HG03095 (cell line): ENCODE measurements at regions not wholly inside any gene's neighbourhood (a gene's known extent, or its start where the extent isn't known, plus 50 kb on each side); places are given as distances from the start of the nearest gene placed in this dataset.

Experiments
- ATAC-seq: cut with Tn5 transposase; IDR thresholded peaks from one replicate; pipeline ENCODE4 v1.9.1; 2021; ENCODE audit warnings: moderate library complexity; ENCODE audit not compliant: unreplicated experiment

DNA sequence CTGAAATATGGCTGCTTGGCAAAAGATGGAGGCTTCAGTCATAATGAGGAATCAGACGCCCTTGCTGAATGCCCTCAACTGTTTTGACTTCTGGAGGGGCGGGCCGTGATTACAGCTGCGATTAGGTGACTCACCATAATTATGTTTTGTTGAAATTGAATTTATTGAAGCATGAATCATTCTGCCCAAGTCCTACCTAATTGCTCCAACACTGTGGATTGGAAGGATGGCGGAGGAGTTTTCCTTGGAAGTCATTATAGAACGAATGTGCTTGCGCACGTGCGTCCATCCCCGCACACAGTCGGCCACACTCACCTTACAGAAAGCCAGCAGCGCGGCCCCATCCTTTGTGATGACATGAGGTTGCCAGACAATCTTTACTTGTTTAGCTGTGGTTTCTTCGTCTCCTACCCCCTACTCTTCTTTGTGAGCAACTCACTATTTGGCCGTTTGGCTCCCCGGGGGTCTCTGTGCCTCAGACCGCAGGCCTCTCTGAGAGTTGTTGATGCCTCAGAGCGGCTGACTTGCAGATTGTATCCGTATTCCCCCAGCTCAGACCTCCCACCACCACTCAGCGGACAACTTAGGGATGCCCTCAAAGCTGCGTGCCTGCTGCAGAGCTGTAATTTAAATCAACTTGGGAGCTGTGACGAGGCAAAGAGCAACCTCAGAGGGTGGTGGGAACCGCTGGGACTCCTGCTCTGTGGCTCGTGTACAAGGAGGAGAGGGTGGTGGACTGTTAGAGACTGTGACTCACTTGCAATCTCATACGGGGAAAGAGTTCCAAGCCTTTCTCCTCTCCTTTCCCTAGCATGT is 513.4 kb downstream of the TNS1 start:
- ATAC-seq: no peak

- no peak for ATAC-seq
These were observed 518.7 kb downstream of the TNS1 start for GRCh38 chr2:217484046-217484445.

- no peak for ATAC-seq
These were observed 520.6 kb downstream of the TNS1 start for GRCh38 chr2:217482056-217482710.

DNA sequence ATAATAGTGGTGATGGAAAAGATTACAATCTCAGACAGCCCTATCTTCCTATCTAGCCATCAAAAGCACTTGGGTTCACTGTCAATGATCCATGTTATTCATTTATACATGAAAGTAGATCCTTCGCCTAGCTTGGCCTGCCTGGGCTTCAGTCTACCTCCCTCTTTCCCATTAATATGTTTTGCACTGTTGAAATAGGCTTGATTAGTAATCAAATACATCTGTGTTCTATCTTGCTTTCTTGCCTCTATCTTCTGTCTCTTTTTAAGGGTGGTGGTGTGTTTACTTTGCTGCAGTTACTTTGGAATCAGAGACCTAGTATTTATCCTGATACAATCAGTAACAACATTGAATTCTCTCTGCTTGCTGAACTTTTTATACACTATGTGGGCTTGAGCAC is 521.2 kb downstream of the TNS1 start:
- ATAC-seq: no peak

- ATAC-seq: no peak
These were observed 523.2 kb downstream of the TNS1 start for GRCh38 chr2:217479566-217479965.

GRCh38 chr2:217478831-217479455 is 523.9 kb downstream of the TNS1 start:
- no peak for ATAC-seq

GRCh38 chr2:217477583-217477982 is 525.2 kb downstream of the TNS1 start:
- ATAC-seq: no peak

DNA sequence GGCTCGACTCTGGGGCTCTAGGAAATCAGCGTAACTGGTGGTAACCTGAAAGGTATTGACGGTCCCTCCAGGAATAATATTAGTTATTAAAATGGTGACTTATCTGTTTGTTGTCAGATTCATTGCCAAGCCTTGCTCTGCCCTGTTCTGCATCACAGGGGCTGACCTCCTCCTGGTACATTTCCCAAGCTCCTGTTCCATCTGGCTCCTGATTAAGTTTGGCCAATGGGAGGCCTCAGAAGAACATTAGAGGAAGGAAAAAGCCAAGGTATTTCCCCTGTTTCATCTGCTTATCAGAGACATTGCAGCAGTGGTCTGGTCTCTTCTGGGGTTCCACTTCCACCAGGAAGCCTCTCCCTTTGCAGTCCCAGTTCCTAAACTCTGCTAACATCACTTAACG is 527.0 kb downstream of the TNS1 start:
- no peak for ATAC-seq

- ATAC-seq: no peak
These were observed 527.7 kb downstream of the TNS1 start for GRCh38 chr2:217475101-217475500.

DNA sequence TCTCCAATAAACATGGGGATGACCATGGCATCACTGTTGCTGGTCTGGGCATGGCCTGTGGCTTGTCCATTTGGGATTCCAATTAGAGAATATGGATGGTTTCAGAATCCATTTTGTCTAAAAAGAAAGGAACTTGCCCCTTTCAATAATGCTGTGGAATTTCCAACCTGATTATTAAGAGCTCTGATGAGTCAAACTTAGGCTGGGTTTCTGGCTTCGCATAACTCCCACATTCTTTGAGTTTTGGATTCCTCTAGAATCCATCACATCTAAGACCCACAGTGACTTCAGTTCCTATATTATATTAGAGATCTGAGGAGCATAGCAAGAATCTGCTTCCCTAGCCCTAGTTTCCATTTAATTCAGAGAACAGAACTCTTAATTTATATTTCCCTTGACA is 531.5 kb downstream of the TNS1 start:
- ATAC-seq: no peak

- no peak for ATAC-seq
These were observed 533.5 kb downstream of the TNS1 start for GRCh38 chr2:217469203-217469810.

DNA sequence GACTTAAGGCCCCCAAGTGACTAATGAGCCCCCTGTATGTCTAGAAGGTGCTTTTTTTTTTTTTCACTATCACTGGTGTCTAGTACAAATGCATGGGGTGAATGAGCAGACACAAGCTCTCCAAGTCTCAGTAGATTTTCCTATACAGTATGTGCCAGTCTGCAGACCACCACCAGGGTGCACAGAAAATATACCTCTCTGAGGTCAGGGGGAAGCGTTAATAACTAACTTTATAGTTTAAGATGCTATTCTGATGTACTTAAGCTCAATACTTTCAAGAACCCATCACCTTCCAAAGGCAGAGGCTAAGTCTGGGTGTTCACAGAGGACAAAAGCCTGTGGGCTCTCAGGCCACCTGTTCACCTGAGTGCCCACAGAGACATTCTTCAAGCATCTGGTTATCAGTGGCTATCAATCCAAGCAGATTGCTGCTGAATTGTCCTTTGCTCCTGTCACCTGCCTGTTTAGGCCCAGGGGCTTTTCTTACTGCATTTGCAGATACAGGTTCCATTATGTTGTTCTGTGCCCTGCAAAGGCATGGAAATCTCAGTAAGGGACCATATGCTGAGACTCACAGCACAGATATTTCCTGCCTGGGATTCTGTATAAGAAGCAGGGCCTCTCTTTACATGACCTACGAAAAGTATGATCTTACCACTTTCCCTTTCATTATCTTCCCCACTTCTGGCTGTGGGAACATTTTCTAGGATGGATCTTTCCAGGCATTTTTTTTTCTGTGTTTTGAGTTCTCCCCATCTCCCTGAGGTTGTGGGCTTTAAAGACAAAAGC is 534.6 kb downstream of the TNS1 start:
- ATAC-seq: no peak

GRCh38 chr2:217467331-217467730 is 535.5 kb downstream of the TNS1 start:
- no peak for ATAC-seq

DNA sequence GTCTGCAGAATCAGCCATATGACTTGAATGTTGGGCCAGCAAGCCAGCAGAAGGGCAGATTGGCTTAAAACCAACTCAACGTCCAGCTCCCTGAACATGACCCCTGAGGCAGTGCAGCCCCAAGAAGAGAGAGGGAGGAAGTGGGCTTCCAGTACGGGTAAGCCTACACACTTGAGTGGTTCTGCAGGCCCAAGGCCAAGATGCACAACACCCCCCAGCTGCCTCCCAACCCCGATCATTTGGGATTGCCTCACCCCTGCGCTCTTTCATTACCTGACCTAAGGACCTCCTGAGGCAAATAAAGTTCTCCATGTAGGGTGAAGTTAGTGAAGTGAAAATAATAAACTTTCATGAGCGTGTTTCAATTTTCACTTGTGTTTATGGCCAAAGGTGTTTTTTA is 536.0 kb downstream of the TNS1 start:
- ATAC-seq: no peak

- ATAC-seq: no peak
These were observed 536.7 kb downstream of the TNS1 start for GRCh38 chr2:217466104-217466503.

DNA sequence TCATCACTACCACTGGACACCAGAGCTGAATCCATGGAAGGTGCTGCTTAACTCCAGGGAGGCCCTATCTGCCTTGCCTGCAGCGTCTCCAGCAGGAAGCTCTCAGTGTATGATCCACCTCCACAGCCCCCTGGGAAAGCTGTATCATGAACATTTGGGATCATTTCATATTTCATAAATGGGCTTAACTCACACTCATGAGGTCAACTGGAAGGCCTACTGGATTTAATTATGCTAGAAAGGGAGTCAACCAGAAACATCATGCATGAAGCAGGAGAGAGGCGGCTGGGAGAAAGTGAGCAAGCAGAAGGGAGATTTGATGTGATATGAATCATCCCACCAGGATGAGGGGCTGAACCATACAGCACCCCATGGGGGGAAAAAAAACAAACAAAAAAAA is 537.7 kb downstream of the TNS1 start:
- ATAC-seq: no peak

DNA sequence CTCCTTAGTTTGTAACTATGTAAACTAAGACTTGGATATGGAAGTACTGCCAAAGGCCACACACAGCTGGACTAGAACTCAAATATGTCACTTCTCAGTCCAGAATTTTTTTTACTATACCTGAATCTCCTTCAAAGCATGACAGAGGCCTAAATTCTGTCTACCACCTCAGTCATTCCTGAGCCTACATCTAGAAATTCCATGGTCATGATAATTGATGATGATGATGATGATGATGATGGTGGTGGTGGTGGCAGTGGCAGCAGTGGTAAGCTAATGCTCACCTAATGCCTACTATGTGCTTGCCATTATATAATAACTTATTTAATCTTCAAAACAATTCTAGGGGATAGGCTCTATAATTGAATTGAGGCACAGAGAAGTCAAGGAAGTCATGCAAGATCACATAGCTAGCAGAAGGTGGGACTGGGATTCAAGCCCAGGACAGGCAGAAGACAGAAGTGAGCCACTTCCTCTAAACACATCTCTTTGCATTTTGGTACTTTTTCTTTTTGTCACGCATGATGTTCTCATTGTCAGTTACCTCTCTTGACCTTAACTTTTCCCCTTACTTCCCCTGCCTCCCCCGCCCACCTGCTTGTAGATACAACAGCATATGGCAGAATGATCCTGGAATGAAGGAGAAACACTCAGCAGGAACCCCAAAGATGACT is 539.3 kb downstream of the TNS1 start:
- ATAC-seq: no peak

DNA sequence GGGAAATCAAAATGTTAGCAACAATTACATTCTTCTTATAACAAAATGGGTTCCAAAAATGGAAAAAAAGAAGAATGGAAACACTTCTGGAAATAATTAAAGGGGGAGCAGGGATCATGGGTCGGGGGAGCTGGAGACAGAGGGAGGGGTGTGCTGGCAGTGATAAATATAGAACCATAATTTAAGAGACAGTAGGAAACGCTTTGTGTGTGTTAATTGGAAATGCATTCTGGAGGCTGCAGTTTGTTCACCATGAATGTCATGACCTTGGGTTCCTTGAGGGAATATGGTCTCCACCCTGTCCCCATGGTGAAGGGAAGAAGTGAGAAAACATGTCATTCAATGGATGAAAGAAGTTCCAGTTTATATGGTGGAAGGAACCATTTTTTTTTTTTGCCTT is 540.7 kb downstream of the TNS1 start:
- ATAC-seq: no peak

GRCh38 chr2:217461674-217462073 is 541.1 kb downstream of the TNS1 start:
- ATAC-seq: no peak

DNA sequence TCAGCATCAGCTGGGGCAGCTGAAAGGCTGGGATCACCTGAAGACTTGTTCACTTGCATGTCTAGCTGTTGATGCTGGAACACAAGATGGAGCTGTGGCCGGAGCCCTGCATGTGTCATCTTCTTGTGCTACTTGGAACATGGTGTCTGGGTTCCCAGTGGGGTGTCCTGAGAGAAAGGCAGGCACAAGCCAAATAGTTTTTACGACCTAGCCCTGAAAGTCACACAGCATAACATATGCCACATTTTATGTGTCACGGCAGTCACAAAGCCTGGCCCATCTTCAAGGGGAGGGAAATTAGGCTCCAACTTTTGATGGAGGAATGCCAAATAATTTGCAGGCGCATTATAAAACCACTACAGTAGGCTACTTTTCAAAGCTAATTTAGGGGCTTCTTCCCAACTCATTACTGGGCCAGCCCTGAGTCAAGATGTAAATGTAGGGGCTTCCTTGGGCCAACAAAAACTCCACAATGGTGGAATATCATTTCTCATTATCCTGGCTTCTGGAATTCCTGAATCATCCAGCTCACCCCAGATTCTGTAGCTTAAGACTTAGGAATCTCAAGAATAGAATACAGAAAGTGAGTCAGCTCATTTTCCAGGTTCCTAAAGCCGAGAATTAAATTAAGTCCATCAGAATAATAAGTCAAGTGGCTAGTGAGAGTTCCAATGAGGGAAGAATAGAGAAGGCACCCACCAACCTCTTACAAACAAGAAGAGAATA is 543.0 kb downstream of the TNS1 start:
- no peak for ATAC-seq
